Muscle of arm (tissue), 1 donor: ENCODE measurements at regions not wholly inside any gene's neighbourhood (a gene's known extent, or its start where the extent isn't known, plus 50 kb on each side); places are given as distances from the start of the nearest gene placed in this dataset.

Experiments used
- DNase-seq: peaks from one replicate; pipeline ENCODE4 v3.0.0-alpha.2; 2013

GRCh38 chr17:77379065-77379428 is 238.3 kb downstream of the SEC14L1 start:
- DNase-seq = no peak

- DNase-seq = no peak
Observed at GRCh38 chr17:77379832-77380231, 239.1 kb downstream of the SEC14L1 start.

GRCh38 chr17:77380395-77381184 is 239.8 kb downstream of the SEC14L1 start:
- no peak for DNase-seq

GRCh38 chr17:77381185-77381700 is 240.5 kb downstream of the SEC14L1 start:
- no peak for DNase-seq

- DNase-seq = no peak
Observed at GRCh38 chr17:77381731-77382130, 241.0 kb downstream of the SEC14L1 start.

- no peak for DNase-seq
Observed at GRCh38 chr17:77382356-77382911, 241.7 kb downstream of the SEC14L1 start.

GRCh38 chr17:77382966-77383612 is 242.3 kb downstream of the SEC14L1 start:
- DNase-seq = no peak

GRCh38 chr17:77383613-77384608 is 243.1 kb downstream of the SEC14L1 start:
- DNase-seq = no peak

- no peak for DNase-seq
Observed at GRCh38 chr17:77385750-77386501, 245.2 kb downstream of the SEC14L1 start.

- DNase-seq = no peak
Observed at GRCh38 chr17:77386502-77387192, 245.9 kb downstream of the SEC14L1 start.

GRCh38 chr17:77387891-77388290 is 247.1 kb downstream of the SEC14L1 start:
- no peak for DNase-seq

GRCh38 chr17:77388384-77389306 is 247.9 kb downstream of the SEC14L1 start:
- DNase-seq = no peak

GRCh38 chr17:77390870-77391269 is 250.1 kb downstream of the SEC14L1 start:
- no peak for DNase-seq

- DNase-seq = no peak
Observed at GRCh38 chr17:77391668-77392375, 251.1 kb downstream of the SEC14L1 start.

GRCh38 chr17:77392376-77393273 is 251.9 kb downstream of the SEC14L1 start:
- no peak for DNase-seq

GRCh38 chr17:77393274-77393600 is 252.5 kb downstream of the SEC14L1 start:
- DNase-seq = no peak

GRCh38 chr17:77393867-77394539 is 253.2 kb downstream of the SEC14L1 start:
- DNase-seq = no peak
